ENCODE measurements at regions not wholly inside any gene's neighbourhood (a gene's known extent, or its start where the extent isn't known, plus 50 kb on each side); places are given as distances from the start of the nearest gene placed in this dataset.

DNA sequence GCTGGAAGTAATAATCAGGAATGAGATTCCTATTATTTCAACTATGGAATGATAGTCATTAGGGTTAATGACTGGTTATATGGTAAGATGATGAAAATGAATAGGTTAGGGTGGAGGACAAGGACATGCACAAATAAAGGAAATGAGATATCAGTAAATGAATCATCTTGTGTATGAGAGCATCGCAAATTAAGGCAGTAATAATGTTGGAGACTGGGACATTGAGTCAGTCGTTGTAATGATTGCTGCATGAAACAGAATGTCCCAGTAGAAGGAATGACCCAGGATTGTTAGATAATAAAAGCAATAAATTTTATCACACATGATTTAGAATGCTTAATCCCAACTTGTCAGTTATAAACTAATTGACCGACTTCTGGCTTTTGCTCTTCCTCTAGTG, 1733.7 kb upstream of the PCDH20 start:
- Histone ChIP-seq H3K9me3 (ENCODE audit: control insufficient read depth, low read depth, low read length) (no peaks in the 10 kb centered on the region), H3K79me1 (ENCODE audit: insufficient read depth, low read depth, low read length, poor library complexity, severe bottlenecking) (no peaks in the 10 kb centered on the region), H2BK12ac (ENCODE audit: insufficient read length, low read depth, low read length) (no peak overlapping the region), H3K56ac (ENCODE audit: insufficient read length, low read depth, low read length) (no peak overlapping the region), H4K20me1 (ENCODE audit: control insufficient read depth, insufficient read depth, insufficient read length) (no peaks in the 10 kb centered on the region), H3K18ac (ENCODE audit: insufficient read length, low read depth, low read length) (no peak overlapping the region), H4K8ac (replicated peaks; ENCODE audit: insufficient read length, low read depth, low read length) (no peak overlapping the region), H2AFZ (ENCODE audit: low read length) (no peak overlapping the region), H3K4me2 (ENCODE audit: insufficient read depth, insufficient read length, low read length) (no peak overlapping the region), H3K4me1 (ENCODE audit: insufficient read depth, low read length) (no peaks in the 10 kb centered on the region), H3K23me2 (ENCODE audit: insufficient read length, low read depth, low read length, poor library complexity, severe bottlenecking) (no peaks in the 10 kb centered on the region), H2AK5ac (ENCODE audit: insufficient read length, low read length) (no peak overlapping the region), H3K79me2 (ENCODE audit: insufficient read depth, low read length) (no peaks in the 10 kb centered on the region), H4K91ac (ENCODE audit: insufficient read length, low read depth, low read length) (no peak overlapping the region), H3K14ac (ENCODE audit: insufficient read depth, low read length) (no peak overlapping the region), H3K9ac (ENCODE audit: extremely low read depth, insufficient read length, low read length) (no peak overlapping the region), H2BK15ac (ENCODE audit: low read depth, low read length) (no peak overlapping the region), H3K27ac (ENCODE audit: insufficient read length, low read depth, low read length) (no peak overlapping the region), H3K27me3 (ENCODE audit: insufficient read depth, low read length) (no peaks in the 10 kb centered on the region), H2BK120ac (ENCODE audit: low read depth, low read length, poor library complexity, severe bottlenecking) (no peak overlapping the region), H2BK5ac (ENCODE audit: insufficient read length, low read length) (no peak overlapping the region), H4K5ac (ENCODE audit: insufficient read length, low read depth, low read length) (no peak overlapping the region), H3K23ac (ENCODE audit: insufficient read length, low read depth, low read length) (no peak overlapping the region), H3T11ph (ENCODE audit: low read length) (no peak overlapping the region), H3K4ac (ENCODE audit: low read depth, low read length) (no peak overlapping the region), H2BK20ac (ENCODE audit: low read depth, low read length, poor library complexity, severe bottlenecking) (no peak overlapping the region)
- Mint-ChIP-seq H3K27me3 (ENCODE audit: low read depth) (no peaks in the 10 kb centered on the region), H3K9me3 (peaks cover 9 to 14% of the 10 kb centered on the region in 2 experiments), H3K27ac (no peak overlapping the region), H3K36me3 (ENCODE audit: insufficient read depth in 1 of 3, low read depth in 3 of 3) (peaks cover 2 to 6% (median 6%) of the 10 kb centered on the region in 3 experiments; a peak in 5 of 7 replicates), H3K4me3 (no peak overlapping the region), H3K4me1 (no peaks in the 10 kb centered on the region)
- WGBS (ENCODE audit: extremely low coverage, insufficient read length, low lambda C conversion rate): no CpG with 5 or more reads among the region's 3 CpGs
- DNase-seq: no peak
- TF ChIP-seq, protein P1, sequence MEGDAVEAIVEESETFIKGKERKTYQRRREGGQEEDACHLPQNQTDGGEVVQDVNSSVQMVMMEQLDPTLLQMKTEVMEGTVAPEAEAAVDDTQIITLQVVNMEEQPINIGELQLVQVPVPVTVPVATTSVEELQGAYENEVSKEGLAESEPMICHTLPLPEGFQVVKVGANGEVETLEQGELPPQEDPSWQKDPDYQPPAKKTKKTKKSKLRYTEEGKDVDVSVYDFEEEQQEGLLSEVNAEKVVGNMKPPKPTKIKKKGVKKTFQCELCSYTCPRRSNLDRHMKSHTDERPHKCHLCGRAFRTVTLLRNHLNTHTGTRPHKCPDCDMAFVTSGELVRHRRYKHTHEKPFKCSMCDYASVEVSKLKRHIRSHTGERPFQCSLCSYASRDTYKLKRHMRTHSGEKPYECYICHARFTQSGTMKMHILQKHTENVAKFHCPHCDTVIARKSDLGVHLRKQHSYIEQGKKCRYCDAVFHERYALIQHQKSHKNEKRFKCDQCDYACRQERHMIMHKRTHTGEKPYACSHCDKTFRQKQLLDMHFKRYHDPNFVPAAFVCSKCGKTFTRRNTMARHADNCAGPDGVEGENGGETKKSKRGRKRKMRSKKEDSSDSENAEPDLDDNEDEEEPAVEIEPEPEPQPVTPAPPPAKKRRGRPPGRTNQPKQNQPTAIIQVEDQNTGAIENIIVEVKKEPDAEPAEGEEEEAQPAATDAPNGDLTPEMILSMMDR (conservative IDR thresholded peaks at IDR 0.05): no peak
